ENCODE measurements at regions not wholly inside any gene's neighbourhood (a gene's known extent, or its start where the extent isn't known, plus 50 kb on each side); places are given as distances from the start of the nearest gene placed in this dataset.

DNA sequence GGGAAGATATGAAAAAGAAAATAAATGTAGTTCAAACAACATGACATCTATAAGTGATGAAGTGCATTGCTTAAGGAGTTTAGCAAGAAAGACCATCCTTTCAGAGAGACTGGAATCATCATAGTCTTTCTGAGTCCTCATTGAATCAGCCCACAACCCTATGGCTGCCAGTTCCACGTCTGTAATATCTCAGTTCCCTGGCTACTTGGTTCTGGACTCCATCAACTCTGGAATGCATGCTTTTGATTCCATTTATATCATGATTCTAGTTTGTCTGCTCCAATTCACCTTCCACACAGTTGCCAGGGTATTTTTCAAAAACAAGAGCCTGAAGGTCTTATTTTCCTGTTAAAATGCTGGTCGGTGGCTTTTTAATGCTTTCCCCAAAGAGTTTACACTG is 126.4 kb upstream of the MDFIC start:
- TF ChIP-seq ZNF274 (IDR thresholded peaks at IDR 0.05; ENCODE audit: low read depth, low read length) (no peak), SUZ12 (IDR thresholded peaks at IDR 0.05; ENCODE audit: extremely low read depth, insufficient read depth, insufficient read length) (no peak)

All from NT2/D1 (cell line).